ENCODE measurements at regions not wholly inside any gene's neighbourhood (a gene's known extent, or its start where the extent isn't known, plus 50 kb on each side); places are given as distances from the start of the nearest gene placed in this dataset.

DNA sequence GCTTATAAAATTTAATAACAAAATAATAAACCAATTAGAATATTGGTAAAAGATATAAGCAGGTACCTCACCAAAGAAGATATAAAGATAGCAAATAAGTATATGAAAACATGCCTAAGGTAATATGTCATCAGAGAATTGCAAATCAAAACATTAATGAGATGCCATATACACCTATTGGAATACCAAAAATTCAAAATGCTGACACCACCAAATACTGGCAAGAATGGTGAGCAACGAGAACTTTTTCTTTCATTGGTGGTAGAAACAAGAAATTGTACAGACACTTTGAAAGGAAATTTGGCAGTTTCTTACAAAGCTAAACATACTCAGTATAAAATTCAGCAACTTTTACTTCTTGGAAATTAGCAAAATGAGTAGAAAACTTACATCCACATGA lies 346.9 kb upstream of the ROBO1 start:
- no peak for DNase-seq

DNA sequence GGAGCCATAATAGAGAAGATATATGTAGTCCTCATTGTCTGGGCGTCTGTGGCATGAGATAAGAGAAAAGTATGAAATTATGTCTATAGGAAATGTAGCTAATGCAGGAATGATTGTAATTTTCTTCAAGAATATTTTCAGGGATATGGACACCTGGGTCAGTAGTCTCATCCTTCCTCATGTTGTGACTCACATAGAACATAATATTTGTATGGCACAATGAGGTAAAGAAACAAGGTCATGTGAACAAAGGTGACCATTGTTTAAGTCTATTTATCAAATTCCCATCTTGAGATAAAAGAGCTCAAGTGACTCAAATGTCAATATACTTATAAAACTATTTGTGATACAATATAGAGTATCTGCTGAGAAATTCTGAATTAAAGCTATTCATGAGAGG lies 345.5 kb upstream of the ROBO1 start:
- no peak for DNase-seq

DNA sequence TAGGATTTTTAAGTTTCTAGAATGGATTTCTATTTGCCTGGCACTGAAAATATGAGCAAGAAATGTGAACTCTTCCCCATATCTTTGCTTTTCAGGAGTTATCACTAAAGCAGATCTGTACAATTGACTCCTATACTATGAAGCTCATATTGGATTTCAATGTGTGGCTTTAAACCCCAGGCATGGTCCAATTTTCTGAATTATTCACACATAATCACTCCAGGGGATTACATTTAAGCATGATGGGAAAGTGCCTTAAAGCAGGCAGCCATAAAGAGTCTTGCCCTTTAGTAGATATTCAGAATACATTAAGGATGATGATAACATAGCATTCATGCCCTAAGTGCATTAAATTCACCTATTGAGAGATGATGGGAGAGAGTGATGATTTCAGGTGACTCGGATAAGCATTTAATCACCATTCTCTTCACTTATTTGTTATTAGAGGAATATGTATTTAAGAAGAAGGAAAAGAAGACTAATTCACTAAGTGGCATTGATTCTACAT lies 331.8 kb upstream of the ROBO1 start:
- DNase-seq = no peak

DNA sequence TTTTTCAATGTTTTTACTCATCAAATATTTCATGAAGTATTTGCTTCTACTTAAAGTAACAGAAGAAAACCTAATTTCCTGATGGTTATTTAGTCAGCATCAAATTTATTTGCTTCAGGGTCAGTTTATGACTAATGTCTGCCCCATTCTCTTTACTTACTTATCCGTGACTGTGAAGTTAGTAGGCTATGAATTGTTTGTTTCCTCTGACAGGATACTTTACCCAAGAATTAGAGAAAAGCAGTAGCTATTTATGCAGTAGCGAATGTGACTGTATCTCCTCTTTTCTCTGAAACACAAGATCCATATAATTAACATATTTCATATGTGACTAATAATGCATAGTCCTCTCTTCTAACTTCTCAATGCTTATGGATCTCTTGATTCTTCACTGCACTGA lies 329.9 kb upstream of the ROBO1 start:
- no peak for DNase-seq

DNA sequence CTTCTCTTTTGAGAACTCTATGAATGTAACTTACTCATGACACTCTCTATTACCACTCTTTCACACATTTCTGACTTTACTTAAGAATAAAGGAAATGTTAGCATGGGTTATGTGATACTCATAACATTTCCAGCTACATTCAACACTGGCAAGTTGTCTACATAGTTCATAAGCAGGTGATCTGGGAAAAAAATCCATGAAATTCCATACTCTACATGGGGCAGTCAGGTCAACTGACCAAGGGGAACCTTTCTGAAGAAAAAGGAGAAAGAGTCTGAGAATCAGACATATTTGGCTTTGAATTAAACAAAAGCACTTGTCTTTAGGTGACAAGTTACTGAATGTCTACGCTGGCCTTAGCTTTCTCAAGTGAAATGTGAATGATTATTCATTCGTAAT lies 329.1 kb upstream of the ROBO1 start:
- DNase-seq = no peak

DNA sequence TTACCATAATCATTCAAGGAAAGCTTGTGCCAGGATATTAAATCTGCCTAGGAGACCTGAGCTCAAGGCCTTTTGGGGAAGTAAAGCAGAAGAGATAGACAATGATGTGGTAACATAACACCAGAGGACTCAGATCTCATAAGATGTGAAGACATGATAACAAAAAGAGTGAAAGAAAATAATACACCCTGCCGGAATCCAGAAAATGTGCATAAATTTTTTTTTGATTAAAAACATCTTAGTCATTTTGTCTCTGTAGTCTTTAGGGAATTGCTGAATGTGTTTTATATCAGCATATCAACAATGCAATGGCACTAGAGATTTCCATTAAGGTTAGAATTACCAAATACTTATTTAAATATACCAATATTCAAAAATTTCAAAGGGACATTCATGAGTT lies 326.8 kb upstream of the ROBO1 start:
- DNase-seq = no peak

DNA sequence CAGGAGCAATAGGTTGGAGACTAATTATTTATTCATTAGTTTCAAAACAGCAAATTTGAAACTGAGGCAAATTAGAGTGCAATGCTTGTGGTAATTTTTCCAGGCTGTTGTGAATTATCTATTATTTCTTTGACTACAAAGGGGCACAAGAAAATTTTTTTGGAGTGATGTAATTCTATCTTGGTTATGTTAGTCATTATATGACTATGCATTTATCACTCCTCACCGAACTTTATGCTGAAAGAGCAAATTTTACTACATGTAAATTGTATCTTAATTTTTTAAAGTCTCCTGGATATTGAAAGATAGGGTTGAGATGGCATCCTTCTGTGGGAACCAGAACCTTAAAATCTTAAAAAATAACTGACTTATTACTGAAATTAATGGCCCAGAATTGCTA lies 320.0 kb upstream of the ROBO1 start:
- no peak for DNase-seq

DNA sequence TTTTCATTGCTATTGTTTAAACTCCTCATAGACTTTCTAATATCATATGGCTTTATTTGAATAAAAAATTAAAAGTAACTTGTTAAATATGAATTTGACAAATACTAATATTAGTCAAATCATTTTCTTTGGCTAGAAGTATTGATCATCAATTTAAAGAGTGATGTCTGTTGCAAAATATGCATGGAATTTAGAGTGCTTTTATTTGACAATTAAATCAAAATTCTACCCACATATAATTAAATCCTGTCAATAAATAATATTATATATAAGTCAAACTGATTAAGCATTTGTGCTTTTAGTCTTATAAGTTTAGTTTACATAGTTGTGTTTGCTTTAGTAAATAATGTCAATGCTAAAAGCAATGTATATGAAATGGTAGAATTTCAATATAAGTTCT lies 318.6 kb upstream of the ROBO1 start:
- DNase-seq = no peak

DNA sequence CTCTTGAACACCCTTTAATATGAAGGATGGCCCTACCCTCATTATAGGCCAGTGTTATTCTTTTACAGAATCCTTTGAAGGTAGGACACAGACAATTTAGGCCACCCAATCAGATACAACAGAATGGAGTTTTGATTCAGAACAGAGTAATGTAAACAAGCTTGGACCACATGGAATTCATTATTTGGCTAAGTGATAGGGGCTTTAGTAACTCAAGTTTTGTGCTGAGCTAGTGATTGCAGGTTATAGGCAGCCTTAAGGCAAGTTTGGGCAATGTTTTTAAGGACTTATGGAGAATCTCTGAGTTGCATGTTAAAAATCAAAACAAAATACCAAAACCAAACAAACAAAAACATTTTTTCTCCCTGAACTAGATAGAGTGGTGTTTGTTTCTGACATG lies 312.1 kb upstream of the ROBO1 start:
- no peak for DNase-seq

DNA sequence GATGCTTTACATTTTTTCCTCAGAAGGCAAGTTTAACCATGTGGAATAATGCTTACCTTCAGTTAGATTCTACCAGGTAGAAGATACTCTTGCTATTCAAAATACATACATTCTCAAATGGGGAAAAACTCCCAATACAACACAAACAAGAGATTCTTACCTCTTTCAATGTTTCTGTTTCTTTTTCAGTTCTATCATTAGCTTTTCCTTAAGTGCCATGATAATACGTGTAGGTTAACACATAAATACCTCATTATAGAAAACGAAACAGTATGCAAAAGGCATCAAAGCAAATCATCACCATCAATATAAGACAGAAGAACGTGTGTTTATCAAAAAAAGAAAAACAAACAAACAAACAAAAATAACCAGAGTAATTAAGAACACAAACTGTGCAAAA lies 300.7 kb upstream of the ROBO1 start:
- no peak for DNase-seq

DNA sequence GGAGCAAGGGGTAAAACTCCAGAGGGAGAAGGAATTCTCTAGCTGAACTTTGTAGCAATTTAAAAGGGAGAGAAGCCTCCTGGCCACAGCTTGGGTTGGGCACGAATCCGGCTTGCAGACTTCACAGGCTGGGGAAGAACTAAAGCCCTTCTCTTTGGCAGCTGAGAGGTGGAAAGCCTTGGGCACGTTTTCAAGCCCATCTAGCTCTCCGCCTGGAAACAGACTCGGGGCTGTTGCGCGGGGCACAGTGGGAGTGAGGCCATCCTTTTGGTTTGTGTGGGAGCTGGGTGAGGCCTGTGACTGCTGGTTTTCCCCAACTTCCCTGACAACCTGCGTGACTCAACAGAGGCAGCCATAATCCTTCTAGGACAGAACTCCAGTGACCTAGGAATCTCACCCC lies 295.7 kb upstream of the ROBO1 start:
- no peak for DNase-seq

DNA sequence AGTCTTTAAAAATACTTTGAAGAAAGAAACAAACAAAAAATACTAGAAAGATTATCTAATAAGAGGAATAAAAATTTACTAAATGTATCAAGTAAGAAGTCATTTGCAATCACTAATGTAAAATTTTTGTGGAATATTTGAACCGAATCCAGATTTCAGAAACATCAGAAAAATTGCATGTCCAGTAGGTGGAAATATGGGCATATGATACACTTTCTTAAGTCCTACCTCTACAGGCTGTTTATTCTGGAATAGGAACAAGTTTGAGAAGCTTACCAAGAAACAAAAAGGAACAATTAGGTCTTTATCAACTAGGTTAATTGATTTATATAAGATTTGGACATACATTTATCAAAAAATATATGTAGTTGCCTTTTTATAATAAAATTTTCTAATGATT lies 292.9 kb upstream of the ROBO1 start:
- DNase-seq = no peak

DNA sequence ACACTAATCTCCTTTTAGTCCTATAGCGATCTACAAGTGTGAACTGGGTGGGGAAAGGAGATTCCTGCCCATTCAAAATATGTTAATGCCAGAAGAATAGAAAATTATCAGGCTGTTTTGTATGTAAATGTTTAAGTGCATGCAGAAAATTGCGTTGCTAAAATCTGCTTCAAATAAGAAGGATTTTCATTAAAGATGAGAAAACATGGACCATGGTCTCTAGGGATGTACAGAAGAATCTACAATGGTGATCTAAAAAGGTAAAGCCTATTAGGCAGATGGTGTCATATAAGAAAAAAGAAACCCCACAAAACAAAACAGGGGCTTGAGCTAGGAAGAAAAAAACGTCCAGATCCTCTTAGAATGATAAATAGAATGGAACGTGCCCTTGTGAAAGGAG lies 287.5 kb upstream of the ROBO1 start:
- no peak for DNase-seq

DNA sequence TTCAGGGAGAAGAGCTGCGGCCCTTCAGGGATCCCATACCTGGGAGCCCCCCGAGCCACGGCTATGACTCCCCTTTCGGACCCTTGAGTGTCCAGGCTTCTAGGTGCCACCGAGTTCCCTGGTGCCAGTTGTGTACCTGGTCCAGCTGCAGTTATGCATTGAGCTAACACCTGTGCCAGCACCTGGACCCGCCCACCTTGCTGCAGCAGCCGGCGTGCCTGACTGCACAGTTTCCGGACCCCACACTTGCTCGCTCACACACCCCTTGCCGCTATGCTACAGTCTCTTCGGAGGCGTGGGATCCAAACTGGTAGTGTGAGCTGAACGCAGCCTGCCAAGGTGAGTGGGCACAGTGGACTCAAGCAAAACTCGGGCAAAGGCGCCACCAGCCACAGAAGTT lies 284.5 kb upstream of the ROBO1 start:
- no peak for DNase-seq

DNA sequence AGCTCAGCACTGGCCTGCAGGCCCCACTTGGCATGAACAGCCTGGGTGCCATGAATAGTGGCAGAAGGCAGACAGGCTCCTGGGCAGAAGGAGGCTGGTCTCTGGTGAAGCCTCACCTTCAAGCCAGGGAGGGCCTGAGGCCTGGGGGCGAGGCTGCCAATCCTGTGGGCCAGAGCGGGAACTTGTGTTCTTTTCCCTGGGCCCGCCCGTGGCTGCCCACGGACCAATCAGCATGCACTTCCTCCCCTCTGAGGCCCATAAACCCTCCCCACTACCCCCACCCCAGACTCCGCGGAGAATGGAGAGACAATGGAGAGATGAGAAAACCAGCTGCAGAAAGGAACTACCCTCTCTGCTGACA lies 283.8 kb upstream of the ROBO1 start:
- DNase-seq = no peak

DNA sequence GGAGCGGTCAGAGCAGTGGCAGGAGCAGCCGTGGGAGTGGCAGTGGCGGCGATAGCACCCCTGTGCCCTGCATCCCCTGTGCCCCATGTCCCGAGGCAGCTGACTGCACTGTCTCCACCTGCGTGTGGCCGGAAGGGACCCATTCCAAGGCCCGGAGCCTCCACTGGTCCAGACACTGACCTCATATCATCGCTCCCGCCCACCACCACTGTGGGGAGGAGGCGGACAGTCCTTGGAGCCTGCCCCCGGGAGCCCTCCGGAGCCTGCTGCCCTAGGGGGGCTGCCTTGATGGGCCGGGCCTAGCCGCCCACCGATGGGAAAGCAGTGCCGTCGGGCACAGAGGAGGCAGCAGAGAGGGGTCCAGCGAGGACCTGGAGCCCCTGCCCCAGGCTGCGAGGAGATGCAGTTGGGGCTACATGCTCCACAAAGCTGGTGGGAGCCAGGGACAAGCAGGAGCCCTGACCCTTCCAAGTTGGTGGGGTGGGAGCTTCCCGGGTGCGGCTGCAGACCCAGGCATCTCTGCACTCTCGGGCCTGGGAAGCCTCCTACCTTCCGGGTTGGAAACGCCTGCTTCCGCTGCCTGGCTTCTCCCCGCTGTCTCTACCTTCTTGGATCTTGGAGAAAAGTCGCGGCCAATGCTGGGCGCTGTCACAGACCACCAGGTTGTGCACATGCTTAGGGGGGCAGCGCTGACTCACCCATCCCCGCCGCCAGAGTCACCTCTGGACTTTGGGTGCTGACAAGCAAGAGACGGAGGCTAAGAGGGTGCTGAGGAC lies 283.2 kb upstream of the ROBO1 start:
- DNase-seq = no peak

DNA sequence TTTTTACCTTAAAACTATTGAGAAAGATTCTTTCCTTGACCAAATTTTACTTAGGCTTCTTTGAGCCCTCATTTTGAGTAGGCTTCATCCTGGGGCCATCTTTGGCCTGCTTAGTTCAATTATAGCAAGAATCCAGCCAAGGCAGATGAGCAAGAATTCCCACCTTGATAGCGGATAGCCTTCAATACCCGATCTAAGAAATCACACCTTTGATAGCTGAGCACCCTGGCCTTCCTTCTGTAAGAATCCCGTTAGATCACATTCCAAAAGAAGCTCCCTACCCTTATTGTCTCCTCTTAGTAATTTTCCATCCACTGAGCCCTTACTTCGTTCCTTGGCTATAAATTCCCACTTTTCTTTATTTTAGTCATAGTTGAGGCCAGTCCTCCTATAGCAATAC lies 275.4 kb upstream of the ROBO1 start:
- DNase-seq = no peak

DNA sequence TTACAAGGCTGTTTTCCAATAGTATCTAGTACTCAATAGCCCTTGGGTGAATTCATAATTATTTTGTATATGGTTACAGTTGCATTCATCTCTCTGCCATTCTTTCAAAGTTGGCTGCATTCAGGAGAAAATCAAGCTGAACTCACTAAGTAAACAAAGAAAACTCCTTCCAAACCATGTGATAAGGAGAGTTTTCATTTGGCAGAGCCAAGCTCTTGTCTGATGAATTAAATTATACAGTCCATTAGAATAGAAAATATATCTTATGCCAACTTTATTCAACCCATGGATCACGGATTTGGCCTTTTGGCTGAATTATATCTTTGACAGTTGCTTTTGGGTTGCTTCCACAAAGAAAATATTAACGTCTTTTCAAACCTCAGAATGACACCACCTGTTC lies 272.3 kb upstream of the ROBO1 start:
- DNase-seq = no peak

DNA sequence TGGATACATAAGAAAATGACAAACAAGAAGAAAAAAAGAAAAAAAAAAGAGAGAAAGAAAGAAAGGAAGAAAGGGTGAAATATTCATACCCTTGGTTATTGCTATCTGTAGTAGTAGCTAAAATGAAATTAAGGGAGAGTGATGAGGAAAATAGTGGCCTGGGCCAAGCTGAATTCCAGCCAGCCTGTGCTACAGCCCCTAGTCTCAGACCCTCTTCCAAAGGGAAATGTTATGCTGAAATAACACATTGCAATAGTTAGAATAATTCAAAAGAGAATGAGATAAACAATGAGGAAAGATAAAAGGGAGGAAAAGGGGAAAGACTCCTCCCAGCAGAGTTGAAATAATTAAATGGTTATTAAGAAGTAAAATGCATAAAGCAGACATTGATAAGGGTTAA lies 268.4 kb upstream of the ROBO1 start:
- DNase-seq = no peak

DNA sequence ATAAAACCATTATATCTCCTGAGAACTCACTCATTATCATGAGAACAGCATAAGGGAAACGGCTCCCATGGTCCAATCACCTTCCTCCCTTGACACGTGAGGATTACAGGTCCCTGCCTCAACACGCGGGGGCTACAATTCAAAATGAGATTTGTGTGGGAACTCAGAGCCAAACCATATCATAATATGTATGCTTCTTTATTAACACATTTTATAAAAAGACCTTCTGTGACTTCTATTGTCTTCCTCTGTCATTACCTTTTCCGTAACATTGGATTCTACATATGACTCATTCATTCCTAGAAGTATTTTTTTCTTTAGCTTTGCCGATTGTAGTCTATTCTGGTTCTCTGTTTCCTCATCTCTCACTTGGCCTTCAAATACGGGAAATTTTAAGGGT lies 267.2 kb upstream of the ROBO1 start:
- DNase-seq = no peak

DNA sequence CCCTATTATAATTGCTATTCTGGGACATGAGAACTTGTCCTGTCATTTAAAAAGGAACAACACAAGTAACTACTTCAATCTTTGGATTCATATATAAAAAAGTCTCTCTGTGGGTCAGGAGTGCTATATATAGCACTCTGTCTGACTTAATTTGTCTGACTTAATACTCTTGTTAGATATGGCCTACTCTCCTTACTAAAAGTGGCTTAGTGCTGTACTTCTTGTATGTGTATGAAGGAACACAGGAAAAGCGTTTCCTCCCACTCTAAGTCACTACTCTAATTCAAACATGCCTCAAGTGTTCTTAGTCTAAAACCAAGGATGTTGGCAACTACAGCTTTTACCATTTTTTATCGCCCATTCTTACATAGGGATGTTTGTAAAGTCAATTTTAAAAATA lies 255.2 kb upstream of the ROBO1 start:
- DNase-seq = no peak

DNA sequence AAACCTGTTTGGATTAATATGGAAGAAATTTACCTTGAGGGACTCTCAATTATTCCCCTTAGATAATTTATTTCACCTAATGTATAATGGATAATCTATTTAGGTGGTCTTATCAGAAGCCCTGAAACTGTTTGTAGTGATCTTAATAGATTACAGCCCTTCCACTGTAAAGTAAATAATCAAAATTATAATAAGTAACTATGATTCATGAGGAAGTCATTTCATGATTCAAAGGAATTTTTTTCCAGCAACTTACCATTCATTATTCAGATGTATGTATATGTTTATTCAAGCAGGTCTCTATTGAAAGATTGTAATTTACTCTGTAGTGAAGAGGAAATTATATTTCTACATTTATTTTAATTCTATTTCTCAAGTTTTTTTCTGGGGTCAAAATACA lies 250.6 kb upstream of the ROBO1 start:
- DNase-seq = no peak

DNA sequence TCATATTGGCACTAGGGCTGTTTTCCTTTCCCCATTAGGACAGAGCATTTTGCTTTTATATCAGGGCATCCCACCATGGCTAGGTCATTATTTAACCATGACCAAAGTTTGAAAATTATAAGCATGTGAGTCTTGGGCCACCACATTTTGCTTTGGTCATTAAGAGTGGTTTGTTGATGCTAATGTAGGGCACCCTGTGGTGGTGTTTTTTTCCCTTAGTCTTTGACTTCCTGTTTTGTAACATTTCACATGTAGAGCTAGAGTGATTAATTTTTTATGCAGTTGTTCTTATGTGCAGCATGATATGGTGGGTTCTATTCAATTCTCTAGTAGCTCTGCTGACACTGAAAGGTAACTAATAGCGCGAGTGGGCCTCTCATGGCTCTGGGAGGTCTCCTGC lies 249.6 kb upstream of the ROBO1 start:
- no peak for DNase-seq

DNA sequence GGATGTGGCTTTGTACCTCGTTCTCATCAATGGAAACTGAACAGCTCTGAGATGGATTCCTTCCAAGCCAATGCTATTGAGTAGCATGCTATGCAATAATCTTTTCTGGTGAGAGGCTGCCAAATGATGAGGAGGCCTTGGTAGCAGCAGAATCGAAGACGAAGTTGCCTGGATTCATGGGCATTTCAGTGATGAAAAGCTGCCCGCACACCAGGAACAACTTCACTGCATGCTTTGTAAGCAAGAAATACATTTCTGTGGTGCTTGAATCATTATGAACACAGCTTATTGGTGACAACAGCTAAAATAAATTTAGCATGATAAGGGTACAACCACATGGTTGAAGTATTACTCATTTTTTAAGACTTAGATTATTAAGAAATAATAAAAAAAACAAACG lies 246.8 kb upstream of the ROBO1 start:
- no peak for DNase-seq

DNA sequence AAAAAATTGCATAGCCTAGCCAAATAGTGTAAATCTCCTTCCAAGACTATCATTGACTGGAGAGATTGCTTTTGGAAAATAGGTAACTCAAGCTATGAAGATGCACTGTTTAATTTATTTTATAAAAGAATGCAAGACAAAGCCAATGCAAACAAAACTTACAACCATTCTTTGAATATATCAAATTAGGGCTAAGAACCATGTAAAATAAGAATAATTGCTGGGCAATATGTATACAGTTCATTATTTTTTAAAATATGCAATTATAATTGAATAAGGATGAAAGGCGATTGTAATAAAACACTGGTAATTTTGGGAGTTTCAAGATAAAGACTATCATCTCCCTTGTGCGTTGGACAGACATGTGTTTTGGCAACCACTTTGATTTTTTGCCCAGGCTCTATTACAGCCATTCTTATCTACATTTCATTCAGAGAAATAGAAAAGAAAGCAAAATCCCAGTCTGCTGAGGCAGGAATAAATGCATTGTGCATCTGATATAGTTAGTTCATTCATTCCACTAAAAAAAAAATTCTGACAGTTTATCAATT lies 242.3 kb upstream of the ROBO1 start:
- DNase-seq = no peak

Measured in activated CD4-positive, alpha-beta T cell treated with anti-CD3 and anti-CD28 coated beads, Interleukin-2, amount 50 U/mL, for 48 hours (primary cell).